ENCODE measurements at regions not wholly inside any gene's neighbourhood (a gene's known extent, or its start where the extent isn't known, plus 50 kb on each side); places are given as distances from the start of the nearest gene placed in this dataset.
"Not testable (repeated sequence)": the region's sequence is repeated elsewhere in the genome, so short reads cannot be mapped to it uniquely, and the experiment has no call there.

DNA sequence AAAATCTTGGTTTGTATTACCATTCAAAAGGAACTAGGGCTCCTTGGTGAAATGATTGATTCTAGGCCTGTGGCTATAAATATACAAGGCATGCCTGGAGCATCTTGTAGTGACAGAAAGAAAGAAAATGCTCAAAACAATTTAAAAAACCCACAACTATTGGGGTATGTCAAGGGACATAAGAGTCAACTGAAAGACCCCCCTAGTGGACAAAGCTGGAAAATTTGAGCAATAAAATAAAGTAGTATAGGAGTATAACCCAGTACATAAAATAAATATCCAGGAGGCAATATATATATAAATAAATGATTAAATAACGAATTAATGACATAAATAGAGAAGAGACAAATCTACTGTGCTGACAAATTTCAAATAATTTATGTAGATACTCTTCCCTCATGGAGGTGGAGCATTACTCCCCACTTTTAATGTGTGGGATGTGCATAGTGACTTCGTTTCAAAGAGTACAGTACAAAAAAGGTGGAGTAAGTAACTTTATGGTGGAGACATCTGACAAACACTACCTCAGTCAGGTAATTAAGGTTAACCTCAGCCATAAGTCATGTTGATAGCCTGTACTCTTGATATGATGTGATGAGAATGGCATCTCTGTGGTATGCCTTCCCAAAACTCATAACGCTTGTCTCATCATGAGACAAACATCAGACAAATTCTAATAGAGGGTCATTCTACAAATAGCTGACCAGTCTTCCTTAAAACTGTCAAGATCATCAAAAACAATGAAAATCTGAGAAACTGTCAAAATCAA is 185.0 kb upstream of the GLRA2 start:
- no peak overlapping the region for H3K27ac ChIP-seq (ENCODE audit: low read length)
- H3K9me3 ChIP-seq (ENCODE audit: insufficient read depth, low read length, severe bottlenecking) = no peaks in the 10 kb centered on the region
- TF ChIP-seq EZH2 (IDR thresholded peaks at IDR 0.05; ENCODE audit: borderline replicate concordance, low read depth, low read length, severe bottlenecking) = no peak
- TF ChIP-seq, protein P1, sequence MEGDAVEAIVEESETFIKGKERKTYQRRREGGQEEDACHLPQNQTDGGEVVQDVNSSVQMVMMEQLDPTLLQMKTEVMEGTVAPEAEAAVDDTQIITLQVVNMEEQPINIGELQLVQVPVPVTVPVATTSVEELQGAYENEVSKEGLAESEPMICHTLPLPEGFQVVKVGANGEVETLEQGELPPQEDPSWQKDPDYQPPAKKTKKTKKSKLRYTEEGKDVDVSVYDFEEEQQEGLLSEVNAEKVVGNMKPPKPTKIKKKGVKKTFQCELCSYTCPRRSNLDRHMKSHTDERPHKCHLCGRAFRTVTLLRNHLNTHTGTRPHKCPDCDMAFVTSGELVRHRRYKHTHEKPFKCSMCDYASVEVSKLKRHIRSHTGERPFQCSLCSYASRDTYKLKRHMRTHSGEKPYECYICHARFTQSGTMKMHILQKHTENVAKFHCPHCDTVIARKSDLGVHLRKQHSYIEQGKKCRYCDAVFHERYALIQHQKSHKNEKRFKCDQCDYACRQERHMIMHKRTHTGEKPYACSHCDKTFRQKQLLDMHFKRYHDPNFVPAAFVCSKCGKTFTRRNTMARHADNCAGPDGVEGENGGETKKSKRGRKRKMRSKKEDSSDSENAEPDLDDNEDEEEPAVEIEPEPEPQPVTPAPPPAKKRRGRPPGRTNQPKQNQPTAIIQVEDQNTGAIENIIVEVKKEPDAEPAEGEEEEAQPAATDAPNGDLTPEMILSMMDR (IDR thresholded peaks at IDR 0.05; ENCODE audit: borderline replicate concordance, extremely low read depth, low read length, poor library complexity, severe bottlenecking) = no peak
- ATAC-seq (ENCODE audit: insufficient read depth, low read depth) (no peak), DNase-seq (no peak)
- H3K27me3 ChIP-seq (ENCODE audit: insufficient read depth, low read length, poor library complexity) = no peaks in the 10 kb centered on the region
- H4K20me1 ChIP-seq (ENCODE audit: insufficient read depth, low read length) = no peaks in the 10 kb centered on the region
- no peak overlapping the region for H3K9ac ChIP-seq (ENCODE audit: low read depth, low read length)
- no peak overlapping the region for H2AFZ ChIP-seq (ENCODE audit: low read depth, low read length)
- H3K79me2 ChIP-seq (ENCODE audit: insufficient read depth, low read length) = no peaks in the 10 kb centered on the region
- H3K4me3 ChIP-seq (ENCODE audit: low read depth in 1 of 2, low read length in 2 of 2) = no peak overlapping the region
- no peak overlapping the region for H3K4me2 ChIP-seq (ENCODE audit: insufficient read depth, low read length)
- no peaks in the 10 kb centered on the region for H3K4me1 ChIP-seq (ENCODE audit: insufficient read depth, low read length)
- H3K36me3 ChIP-seq (ENCODE audit: insufficient read depth, low read length) = no peaks in the 10 kb centered on the region

DNA sequence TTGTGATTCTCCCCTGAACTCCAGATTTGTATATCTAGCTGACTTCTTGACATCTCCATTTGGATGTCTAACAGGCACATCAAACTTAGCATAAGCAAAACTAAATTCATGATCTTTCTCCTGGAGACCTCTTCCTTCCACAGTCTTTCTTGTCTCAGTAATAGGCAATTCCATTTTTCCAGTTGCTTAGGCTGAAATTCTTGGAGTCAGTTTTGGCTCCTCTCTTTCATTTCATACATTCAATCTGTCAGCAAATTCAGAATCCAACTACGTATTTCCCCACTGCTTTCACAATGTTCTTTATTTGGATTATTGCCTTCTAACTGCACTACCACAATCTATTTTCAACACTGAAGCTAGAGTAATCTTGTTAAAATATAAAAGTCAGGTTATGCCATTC is 219.9 kb upstream of the GLRA2 start:
- Histone ChIP-seq H3K9me3 (ENCODE audit: insufficient read depth, low read length, severe bottlenecking) (no peaks in the 10 kb centered on the region), H2AFZ (ENCODE audit: low read depth, low read length) (no peak overlapping the region), H3K4me1 (ENCODE audit: insufficient read depth, low read length) (no peaks in the 10 kb centered on the region), H3K27me3 (ENCODE audit: insufficient read depth, low read length, poor library complexity) (no peaks in the 10 kb centered on the region), H3K4me2 (ENCODE audit: insufficient read depth, low read length) (no peak overlapping the region), H3K4me3 (ENCODE audit: low read depth in 1 of 2, low read length in 2 of 2) (no peak overlapping the region), H3K27ac (ENCODE audit: low read length) (no peak overlapping the region), H3K9ac (ENCODE audit: low read depth, low read length) (no peak overlapping the region), H3K36me3 (ENCODE audit: insufficient read depth, low read length) (no peaks in the 10 kb centered on the region), H4K20me1 (ENCODE audit: insufficient read depth, low read length) (no peaks in the 10 kb centered on the region), H3K79me2 (ENCODE audit: insufficient read depth, low read length) (no peaks in the 10 kb centered on the region)
- no peak for DNase-seq
- no peak for ATAC-seq (ENCODE audit: insufficient read depth, low read depth)
- no peak for TF ChIP-seq EZH2 (IDR thresholded peaks at IDR 0.05; ENCODE audit: borderline replicate concordance, low read depth, low read length, severe bottlenecking)
- TF ChIP-seq, protein P1 (IDR thresholded peaks at IDR 0.05; ENCODE audit: borderline replicate concordance, extremely low read depth, low read length, poor library complexity, severe bottlenecking) = no peak

DNA sequence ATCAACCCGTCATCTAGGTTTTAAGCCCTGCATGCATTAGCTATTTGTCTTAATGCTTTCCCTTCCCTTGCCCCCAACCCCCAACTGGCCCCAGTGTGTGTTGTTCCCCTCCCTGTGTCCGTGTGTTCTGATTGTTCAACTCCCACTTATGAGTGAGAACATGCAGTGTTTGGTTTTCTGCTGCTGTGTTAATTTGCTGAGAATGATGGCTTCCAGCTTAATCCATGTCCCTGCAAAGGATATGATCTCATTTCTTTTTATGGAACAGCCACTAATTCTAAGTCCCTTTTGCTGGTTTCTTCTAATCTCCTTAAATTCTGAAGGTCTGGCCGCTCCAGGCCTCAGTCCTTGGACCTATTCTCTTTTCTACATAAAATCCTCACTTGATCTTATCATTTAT is 220.4 kb upstream of the GLRA2 start:
- not testable (repeated sequence) for H3K79me2 ChIP-seq (ENCODE audit: insufficient read depth, low read length); H4K20me1 ChIP-seq (ENCODE audit: insufficient read depth, low read length); H3K9ac ChIP-seq (ENCODE audit: low read depth, low read length); H3K4me2 ChIP-seq (ENCODE audit: insufficient read depth, low read length); ATAC-seq (ENCODE audit: insufficient read depth, low read depth); H3K27me3 ChIP-seq (ENCODE audit: insufficient read depth, low read length, poor library complexity); DNase-seq; H3K9me3 ChIP-seq (ENCODE audit: insufficient read depth, low read length, severe bottlenecking); H3K27ac ChIP-seq (ENCODE audit: low read length); H2AFZ ChIP-seq (ENCODE audit: low read depth, low read length); H3K36me3 ChIP-seq (ENCODE audit: insufficient read depth, low read length); H3K4me3 ChIP-seq (ENCODE audit: low read depth in 1 of 2, low read length in 2 of 2); H3K4me1 ChIP-seq (ENCODE audit: insufficient read depth, low read length)

DNA sequence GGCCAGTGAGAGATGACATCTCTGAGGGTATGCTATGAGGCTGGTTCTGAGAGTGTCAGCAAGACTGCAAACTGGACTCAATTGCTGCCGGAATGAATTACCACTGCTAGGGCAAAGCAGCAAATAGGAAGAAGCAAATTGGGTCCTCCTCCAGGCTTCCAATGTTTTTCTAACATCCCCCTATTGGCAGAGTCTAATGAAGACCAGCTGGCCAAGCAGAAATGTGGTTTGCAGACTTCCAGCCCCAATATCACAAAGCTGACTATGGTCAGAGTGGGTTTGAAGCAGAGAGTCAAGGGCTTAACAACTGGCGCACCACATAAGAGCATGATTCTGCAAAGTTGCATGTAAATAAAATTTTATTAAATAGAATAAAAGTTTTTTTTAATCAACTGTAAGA is 225.4 kb upstream of the GLRA2 start:
- H3K79me2 ChIP-seq (ENCODE audit: insufficient read depth, low read length) = no peaks in the 10 kb centered on the region
- H2AFZ ChIP-seq (ENCODE audit: low read depth, low read length) = no peak overlapping the region
- no peaks in the 10 kb centered on the region for H3K27me3 ChIP-seq (ENCODE audit: insufficient read depth, low read length, poor library complexity)

DNA sequence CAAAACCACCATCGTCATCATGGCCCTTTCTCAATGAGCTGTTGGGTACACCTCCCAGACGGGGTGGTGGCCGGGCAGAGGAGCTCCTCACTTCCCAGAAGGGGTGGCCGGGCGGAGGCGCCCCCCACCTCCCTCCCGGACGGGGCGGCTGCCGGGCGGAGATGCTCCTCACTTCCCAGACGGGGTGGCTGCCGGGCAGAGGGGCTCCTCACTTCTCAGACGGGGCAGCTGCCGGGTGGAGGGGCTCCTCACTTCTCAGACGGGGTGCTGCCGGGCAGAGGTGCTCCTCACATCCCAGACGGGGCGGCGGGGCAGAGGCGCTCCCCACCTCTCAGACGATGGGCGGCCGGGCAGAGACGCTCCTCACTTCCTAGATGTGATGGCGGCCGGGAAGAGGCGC is 226.8 kb upstream of the GLRA2 start:
- not testable (repeated sequence) for DNase-seq; H3K79me2 ChIP-seq (ENCODE audit: insufficient read depth, low read length); ATAC-seq (ENCODE audit: insufficient read depth, low read depth); H4K20me1 ChIP-seq (ENCODE audit: insufficient read depth, low read length); H3K9me3 ChIP-seq (ENCODE audit: insufficient read depth, low read length, severe bottlenecking); H3K4me1 ChIP-seq (ENCODE audit: insufficient read depth, low read length); H3K36me3 ChIP-seq (ENCODE audit: insufficient read depth, low read length); H3K27me3 ChIP-seq (ENCODE audit: insufficient read depth, low read length, poor library complexity); H3K9ac ChIP-seq (ENCODE audit: low read depth, low read length); H3K27ac ChIP-seq (ENCODE audit: low read length); H2AFZ ChIP-seq (ENCODE audit: low read depth, low read length); H3K4me2 ChIP-seq (ENCODE audit: insufficient read depth, low read length); H3K4me3 ChIP-seq (ENCODE audit: low read depth in 1 of 2, low read length in 2 of 2)

More for the DNA sequence above, 225.4 kb upstream of the GLRA2 start:
- H3K4me2 ChIP-seq (ENCODE audit: insufficient read depth, low read length) = no peak overlapping the region
- no peaks in the 10 kb centered on the region for H4K20me1 ChIP-seq (ENCODE audit: insufficient read depth, low read length)
- H3K4me1 ChIP-seq (ENCODE audit: insufficient read depth, low read length) = no peaks in the 10 kb centered on the region
- TF ChIP-seq EZH2 (IDR thresholded peaks at IDR 0.05; ENCODE audit: borderline replicate concordance, low read depth, low read length, severe bottlenecking) = no peak
- DNase-seq = no peak
- ATAC-seq (ENCODE audit: insufficient read depth, low read depth) = no peak
- H3K36me3 ChIP-seq (ENCODE audit: insufficient read depth, low read length) = no peaks in the 10 kb centered on the region
- H3K27ac ChIP-seq (ENCODE audit: low read length) = no peak overlapping the region
- H3K9me3 ChIP-seq (ENCODE audit: insufficient read depth, low read length, severe bottlenecking) = no peaks in the 10 kb centered on the region
- H3K9ac ChIP-seq (ENCODE audit: low read depth, low read length) = no peak overlapping the region
- no peak overlapping the region for H3K4me3 ChIP-seq (ENCODE audit: low read depth in 1 of 2, low read length in 2 of 2)
